Choroid plexus epithelial cell (primary cell): ENCODE measurements at regions not wholly inside any gene's neighbourhood (a gene's known extent, or its start where the extent isn't known, plus 50 kb on each side); places are given as distances from the start of the nearest gene placed in this dataset.

ENCODE experiments used
- DNase-seq: peaks from one replicate; pipeline ENCODE4 v3.0.0-alpha.2; 2010; ENCODE audit warnings: low read depth
- H3K4me3 ChIP-seq: 2 replicates; pipeline ENCODE4 v1.5.1; 2011; ENCODE audit warnings: low read depth, mild to moderate bottlenecking, control low read depth, low read length, moderate library complexity
- TF ChIP-seq, protein P1 (sequence below): conservative IDR thresholded peaks from 2 replicates; pipeline ENCODE4 v1.5.1; 2011; ENCODE audit warnings: low read depth, mild to moderate bottlenecking, control low read depth, inconsistent platforms, low read length, moderate library complexity

DNA sequence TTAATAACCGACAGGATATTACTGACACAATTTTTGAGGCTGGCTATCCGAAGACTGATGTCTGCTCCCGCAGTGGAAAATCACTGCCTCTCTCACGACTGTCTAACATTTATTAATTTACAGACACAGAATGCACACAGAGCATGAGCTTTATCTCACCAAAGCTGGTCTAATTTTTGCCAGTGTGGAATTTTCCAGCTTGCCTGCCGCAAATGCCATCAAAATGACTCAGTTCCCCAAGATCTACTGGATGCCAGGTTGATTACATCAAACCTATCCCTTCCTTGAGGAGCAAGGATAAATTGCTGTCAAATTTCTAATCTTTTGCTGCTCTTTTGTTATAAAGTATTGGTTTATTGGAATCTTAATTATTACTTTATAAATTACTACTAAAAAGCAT is 1775.1 kb upstream of the PCDH20 start:
- DNase-seq: peak; percentile 49
- no peak overlapping the region for H3K4me3 ChIP-seq
- TF ChIP-seq, protein P1, sequence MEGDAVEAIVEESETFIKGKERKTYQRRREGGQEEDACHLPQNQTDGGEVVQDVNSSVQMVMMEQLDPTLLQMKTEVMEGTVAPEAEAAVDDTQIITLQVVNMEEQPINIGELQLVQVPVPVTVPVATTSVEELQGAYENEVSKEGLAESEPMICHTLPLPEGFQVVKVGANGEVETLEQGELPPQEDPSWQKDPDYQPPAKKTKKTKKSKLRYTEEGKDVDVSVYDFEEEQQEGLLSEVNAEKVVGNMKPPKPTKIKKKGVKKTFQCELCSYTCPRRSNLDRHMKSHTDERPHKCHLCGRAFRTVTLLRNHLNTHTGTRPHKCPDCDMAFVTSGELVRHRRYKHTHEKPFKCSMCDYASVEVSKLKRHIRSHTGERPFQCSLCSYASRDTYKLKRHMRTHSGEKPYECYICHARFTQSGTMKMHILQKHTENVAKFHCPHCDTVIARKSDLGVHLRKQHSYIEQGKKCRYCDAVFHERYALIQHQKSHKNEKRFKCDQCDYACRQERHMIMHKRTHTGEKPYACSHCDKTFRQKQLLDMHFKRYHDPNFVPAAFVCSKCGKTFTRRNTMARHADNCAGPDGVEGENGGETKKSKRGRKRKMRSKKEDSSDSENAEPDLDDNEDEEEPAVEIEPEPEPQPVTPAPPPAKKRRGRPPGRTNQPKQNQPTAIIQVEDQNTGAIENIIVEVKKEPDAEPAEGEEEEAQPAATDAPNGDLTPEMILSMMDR: no peak

DNA sequence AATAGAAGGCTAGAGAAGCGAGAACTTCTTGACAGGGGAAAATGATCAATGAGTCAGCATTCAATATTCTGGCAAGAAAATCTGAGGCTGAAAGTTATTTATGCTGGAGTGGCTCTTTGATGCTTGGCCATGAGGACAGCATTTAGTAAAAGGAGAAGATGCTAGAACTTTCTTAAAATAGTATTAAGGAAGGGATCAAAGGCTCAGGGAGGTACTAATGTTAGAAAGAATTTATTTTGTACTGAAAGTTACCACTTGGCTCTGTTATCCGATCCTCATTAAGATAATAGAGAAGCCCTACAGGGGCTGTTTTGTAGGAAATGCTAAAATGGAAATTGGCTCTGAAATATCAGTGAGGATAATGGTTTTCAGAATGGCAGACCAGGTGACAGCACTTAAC is 1774.6 kb upstream of the PCDH20 start:
- H3K4me3 ChIP-seq: no peak overlapping the region
- TF ChIP-seq, protein P1: no peak
- DNase-seq: no peak

DNA sequence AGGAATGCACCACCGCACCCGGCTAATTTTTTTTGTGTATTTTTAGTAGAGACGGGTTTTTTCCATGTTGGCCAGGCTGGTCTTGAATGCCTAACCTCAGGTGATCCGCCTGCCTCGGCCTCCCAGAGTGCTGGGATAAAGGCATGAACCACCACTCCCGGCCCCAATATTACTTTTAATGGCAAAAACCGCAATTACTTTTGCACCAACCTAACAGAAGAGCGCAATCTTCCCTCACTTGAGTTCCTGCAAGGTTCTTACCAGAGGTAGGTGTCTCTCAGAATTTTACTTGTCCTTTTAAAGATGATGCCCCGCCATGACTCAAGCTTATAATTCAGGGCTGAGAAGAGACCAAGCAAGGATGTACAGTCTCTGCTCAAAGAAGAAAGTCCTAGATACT is 1774.1 kb upstream of the PCDH20 start:
- DNase-seq: no peak
- H3K4me3 ChIP-seq: no peak overlapping the region
- TF ChIP-seq, protein P1: no peak

DNA sequence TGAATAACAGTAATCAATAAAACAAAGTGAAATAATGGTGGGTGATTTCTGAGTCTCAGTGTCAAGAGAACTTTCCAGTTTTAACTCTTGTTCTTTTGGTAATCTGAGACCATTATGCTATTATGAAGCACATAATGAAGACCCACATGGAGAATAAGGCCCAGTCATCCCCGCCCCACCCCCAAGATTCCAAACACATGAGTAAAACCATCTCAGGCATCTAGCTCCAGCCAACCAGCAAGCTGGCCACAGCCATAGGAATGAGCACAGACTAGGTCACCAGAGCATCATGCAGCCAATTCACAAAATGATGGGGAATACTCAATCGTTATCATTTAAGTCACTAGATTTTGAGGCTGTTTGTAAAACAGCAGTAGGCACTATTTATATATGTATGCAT is 1769.0 kb upstream of the PCDH20 start:
- TF ChIP-seq, protein P1: no peak
- no peak overlapping the region for H3K4me3 ChIP-seq
- peak; percentile 86 for DNase-seq

DNA sequence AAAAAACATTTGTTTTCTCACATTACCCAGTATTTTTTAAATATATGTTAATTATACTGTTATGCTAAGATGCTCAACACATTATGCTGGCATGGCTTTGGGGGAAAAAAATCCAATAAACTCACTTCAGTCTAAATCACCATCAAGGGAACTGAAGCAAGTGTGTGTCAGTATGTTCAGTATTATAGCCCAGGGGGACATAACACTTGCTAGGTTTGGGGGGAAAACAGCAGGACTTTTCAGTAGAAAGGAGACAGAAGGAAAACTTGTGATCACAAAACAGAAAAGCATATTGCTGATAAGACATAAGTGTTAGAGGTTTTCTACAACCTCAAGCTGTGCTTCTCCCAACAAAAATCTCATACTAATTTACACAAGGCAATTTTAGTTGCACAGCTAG is 1759.9 kb upstream of the PCDH20 start:
- no peak overlapping the region for H3K4me3 ChIP-seq
- TF ChIP-seq, protein P1: no peak
- DNase-seq: no peak

DNA sequence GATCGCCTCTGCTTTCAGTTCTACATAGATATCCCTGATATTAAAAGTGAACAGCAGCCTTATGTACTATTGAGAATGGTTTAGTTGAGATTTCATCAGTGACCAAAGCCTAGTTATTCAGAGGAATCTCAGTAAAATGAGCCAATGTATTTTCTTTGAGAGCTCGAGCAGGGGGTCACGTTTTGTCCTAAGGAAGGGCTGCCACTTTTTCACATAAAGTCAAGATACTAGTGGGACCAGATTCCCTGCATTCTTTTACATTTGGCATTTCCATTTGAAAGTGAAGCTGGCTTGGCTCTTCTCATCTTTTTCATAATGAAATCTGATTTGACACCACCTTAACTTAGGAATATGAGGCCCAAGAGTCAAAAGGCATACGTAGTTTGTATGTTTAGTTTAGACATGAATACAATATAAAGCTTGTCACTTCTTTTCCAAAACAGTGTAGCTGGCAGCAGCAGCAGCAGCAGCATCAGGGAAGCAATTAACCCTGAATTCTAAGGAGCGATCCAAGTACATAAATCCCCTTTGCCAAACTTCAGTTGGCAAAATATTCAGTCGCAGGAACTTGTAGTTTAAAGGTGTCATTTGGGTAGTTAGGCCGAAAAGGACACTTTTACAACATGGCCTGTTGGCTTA is 1752.2 kb upstream of the PCDH20 start:
- H3K4me3 ChIP-seq: no peak overlapping the region
- TF ChIP-seq, protein P1: no peak
- DNase-seq: peak; percentile 2

DNA sequence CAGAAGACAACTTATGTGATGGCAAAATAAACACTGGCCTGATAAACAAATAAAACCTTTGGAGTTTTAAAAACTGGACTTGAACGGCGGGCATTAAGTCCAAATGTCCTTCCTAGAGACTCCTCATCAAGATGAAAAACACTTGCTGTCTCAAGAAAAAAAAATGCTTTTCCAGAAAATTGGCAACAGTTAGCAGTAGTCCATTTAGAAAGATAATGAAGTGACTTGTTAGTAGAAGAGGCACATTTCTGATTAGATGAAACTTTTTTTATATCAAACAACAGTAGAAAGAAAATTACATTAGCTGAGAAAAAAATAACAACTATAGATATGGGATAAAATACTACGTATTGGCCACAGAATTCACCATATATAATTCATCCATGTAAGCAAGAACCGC is 1750.7 kb upstream of the PCDH20 start:
- TF ChIP-seq, protein P1: no peak
- DNase-seq: no peak
- H3K4me3 ChIP-seq: no peak overlapping the region
